Motor neuron (in vitro differentiated cells): ENCODE measurements at regions not wholly inside any gene's neighbourhood (a gene's known extent, or its start where the extent isn't known, plus 50 kb on each side); places are given as distances from the start of the nearest gene placed in this dataset.

Source experiments
- ATAC-seq, 8 experiments: fragments of 200-7000 bp; cut with Tn5 transposase; replicated peaks in 6 of 8; 2 replicates each; pipeline ENCODE4 v1.8.0; 2021; ENCODE audit warnings: mild to moderate bottlenecking in 8 of 8, moderate library complexity in 8 of 8
- H3K27ac ChIP-seq, 2 donors: fragments of 250-450 bp; sonication (Bioruptor Pico); 2 replicates each; pipeline ENCODE4 v1.9.0; 2021; ENCODE audit warnings: antibody characterized with exemption in 2 of 2, mild to moderate bottlenecking in 2 of 2, moderate library complexity in 1 of 2
- H3K4me1 ChIP-seq, 2 donors: fragments of 250-450 bp; sonication (Bioruptor Pico); replicated peaks in 1 of 2; 2 replicates each; pipeline ENCODE4 v1.6.1; 2021; ENCODE audit warnings: antibody characterized with exemption in 2 of 2, mild to moderate bottlenecking in 2 of 2, moderate library complexity in 1 of 2
- H3K4me3 ChIP-seq, 5 donors: fragments of 250-450 bp; sonication (Bioruptor Pico); 2 replicates each; pipeline ENCODE4 v1.9.0; 2021; ENCODE audit warnings: antibody characterized with exemption in 5 of 5, mild to moderate bottlenecking in 5 of 5, moderate library complexity in 4 of 5
- WGBS, 10 experiments: fragments of 450-650 bp; shearing (Covaris generic); methylation state at CpG; one replicate each; pipeline ENCODE4 v1.0.0; 2022; 5-methylcytosine and 5-hydroxymethylcytosine counted together
- in situ Hi-C, 9 experiments: fragments of 400-800 bp; cut with MboI; loops; one replicate each; pipeline ENCODE4 v1.15.0; 2021; ENCODE audit warnings: low sequenced_read_pairs in 9 of 9, low pct_unique_long_range_greater_than_20kb in 2 of 9; ENCODE audit not compliant: unreplicated experiment in 9 of 9

DNA sequence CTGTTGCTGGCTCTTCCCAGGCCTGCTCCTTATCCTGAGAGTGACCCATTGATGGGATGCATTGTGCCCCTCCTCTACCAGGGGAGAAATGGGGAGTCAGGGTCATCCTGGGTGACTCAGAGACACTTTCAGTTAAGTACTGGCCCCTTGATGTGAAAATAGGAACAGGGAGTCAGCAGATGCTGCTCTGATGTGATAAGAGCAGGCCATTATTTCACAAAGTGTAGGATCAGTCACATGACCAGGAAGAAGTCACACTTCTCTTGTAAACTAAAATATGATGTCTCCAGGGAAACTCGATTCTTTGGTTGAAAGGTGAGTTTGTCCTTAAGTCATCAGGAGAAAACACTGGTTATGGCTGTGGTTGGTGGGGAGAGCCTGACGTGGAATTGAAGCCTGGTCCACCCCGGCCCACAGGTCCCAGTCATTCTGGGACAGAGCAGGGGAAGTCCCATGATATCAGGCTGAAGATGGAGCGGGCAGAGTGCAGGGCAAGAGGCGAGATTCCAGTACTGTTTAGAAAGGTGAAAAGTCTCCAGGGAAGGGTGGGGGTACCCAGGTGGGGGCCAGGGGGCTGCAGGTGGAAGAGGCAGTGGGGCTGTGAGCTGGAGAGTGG lies 88.6 kb upstream of the NLRP1 start:
- ATAC-seq, result no peak
- Histone ChIP-seq H3K4me1 (peaks cover 9 to 15% of the 10 kb centered on the region in 2 donors), H3K4me3 (no peak overlapping the region), H3K27ac (no peak overlapping the region)
- WGBS, 10 experiments, result 17 to 93% (median 75%) methylated on average over 1 to 3 of the region's 5 CpGs; no CpG with 5 or more reads in 6 of the 10 experiments
- in situ Hi-C loops, result no loop called here

DNA sequence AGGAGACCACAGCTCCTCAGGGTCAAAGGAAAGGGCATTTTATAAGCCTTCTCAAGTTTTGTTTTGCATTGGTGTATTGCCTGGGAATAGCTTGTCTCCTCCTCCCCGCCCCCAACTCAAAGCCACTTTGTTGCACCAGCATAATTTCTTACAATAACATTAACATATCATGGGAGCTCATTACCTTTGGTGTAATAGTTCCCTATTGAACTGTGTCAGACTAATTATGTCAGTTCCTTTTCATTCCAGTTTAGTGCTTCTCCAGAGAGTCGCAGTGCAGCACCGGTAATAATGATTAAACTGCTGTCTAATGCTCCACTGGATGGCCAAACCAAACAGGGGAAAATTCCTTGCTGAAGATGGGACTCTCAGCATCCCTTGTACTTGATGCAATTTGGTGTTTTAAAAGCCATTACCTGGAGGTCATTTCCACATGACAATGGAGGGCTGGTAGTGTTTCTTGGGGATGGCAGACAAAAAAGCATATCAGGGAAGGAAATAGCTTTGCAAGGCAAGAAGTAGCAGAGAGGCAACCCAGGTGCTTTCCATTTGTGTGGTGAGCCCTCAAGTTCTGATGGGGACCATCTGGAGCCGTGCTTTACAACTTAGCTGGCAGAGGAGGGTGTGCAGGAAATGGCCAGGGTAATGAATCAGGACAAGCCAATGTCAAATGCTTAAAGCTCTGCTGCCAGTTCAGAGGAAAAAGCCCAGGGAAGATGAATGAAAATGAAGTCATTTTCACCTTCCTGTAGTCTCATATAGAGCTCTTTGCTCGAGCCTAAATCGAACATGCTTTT lies 91.5 kb upstream of the NLRP1 start:
- in situ Hi-C loops, result no loop called here
- WGBS, 10 experiments, result 0 to 53% (median 18%) methylated on average over 2 to 6 of the region's 6 CpGs
- peak in 5 of 8 experiments; percentile 33 to 73 (median 62) for ATAC-seq
- no peak overlapping the region for H3K4me3 ChIP-seq
- H3K27ac ChIP-seq, result peak overlapping the region in 1 of 2 donors; percentile 12
- peaks cover 9 to 15% of the 10 kb centered on the region in 2 donors for H3K4me1 ChIP-seq

DNA sequence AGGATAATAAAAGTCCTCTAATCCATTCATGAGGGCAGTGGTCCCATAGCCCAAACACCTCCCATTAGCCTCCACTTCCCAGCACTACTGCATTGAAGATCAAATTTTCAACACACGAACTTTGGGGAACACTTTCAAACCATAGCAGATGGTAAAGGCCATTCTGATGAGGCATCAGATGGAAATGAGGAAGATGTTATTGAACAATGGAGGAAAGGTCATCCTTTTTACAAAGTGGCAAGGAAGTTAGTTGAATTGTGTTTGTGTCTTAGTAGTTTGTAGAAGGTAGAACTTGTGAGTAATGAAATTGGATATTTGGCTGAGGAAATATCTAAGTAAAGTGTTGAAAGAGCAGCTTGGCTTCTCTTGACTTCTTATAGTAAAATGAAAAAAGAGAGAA lies 93.3 kb upstream of the NLRP1 start:
- 0 to 29% (median 0%) methylated on average over 1 of the region's 1 CpG; no CpG with 5 or more reads in 3 of the 10 experiments for WGBS, 10 experiments
- ATAC-seq, result no peak

DNA sequence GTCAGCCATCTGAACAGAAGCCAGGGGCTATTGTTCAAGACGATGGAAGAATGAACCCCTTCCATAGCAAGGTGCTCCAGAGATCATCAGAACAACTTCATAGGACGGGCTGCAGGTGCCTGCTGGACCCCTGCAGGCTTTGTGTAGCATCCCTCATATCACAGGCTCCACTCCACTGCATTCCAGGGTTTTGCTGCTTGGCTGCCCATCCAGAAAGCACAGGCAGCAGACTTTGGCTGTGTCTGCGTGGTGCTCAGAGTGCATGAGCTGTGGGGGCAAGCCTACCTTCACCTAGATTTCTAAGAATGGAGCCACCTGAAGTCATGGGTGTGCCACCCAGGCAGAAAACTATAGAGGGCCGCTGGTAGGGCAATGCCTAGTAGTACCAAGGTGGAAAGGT lies 93.9 kb upstream of the NLRP1 start:
- WGBS, 10 experiments, result 0 to 88% (median 35%) methylated on average over 1 to 3 of the region's 4 CpGs; no CpG with 5 or more reads in 2 of the 10 experiments
- no peak overlapping the region for H3K4me3 ChIP-seq
- H3K27ac ChIP-seq, result no peak overlapping the region
- in situ Hi-C loops, result no loop called here
- peaks cover 11 to 15% of the 10 kb centered on the region in 2 donors for H3K4me1 ChIP-seq
- ATAC-seq, result no peak

More for the DNA sequence above, 93.3 kb upstream of the NLRP1 start:
- peaks cover 9 to 15% of the 10 kb centered on the region in 2 donors for H3K4me1 ChIP-seq
- in situ Hi-C loops, result no loop called here
- no peak overlapping the region for H3K27ac ChIP-seq
- H3K4me3 ChIP-seq, result no peak overlapping the region

DNA sequence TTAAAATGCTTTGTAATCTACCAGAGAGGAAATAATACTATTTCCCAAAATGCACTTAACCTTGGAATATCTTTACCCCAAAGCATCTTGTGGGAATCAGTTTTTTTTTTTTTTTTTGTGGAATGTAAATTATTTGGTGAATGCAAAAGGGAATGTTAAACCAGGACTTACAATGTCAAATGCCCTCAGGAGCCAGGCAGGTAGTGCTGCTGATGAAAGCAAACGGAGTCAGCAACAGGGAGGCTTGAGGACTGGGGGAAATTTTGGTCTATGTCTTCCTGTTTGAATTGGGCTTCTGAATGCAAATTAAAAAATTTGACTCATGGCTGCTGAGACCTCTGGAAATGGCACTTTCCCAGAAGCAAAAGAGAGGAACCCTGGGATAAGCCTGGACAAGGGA lies 96.5 kb upstream of the NLRP1 start:
- Histone ChIP-seq H3K27ac (no peak overlapping the region), H3K4me1 (peaks cover 13 to 17% of the 10 kb centered on the region in 2 donors), H3K4me3 (no peak overlapping the region)
- 0 to 83% (median 48%) methylated on average over 1 of the region's 1 CpG; no CpG with 5 or more reads in 4 of the 10 experiments for WGBS, 10 experiments
- in situ Hi-C loops, result no loop called here
- no peak for ATAC-seq

DNA sequence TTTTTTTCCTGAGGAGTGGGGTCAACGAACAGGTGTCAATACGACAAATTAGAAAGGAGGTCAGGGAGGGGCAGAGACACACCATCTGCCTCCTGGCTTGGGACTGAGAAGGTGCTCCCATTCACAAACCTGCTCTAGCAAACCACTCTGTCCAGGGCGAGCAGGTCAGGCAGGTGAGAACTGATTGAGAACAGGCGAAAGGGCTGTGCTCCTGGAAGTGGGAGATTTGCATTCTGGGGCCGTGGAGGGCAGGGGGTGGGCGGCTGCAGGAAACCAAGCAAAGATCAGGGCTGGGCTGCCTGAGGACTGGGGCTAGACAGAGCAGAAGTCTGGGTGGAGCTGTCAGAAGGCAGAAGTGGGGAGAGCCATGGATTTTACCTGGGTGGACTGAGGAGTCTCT lies 98.9 kb upstream of the NLRP1 start:
- peaks cover 12 to 29% of the 10 kb centered on the region in 2 donors for H3K4me1 ChIP-seq
- no peak overlapping the region for H3K27ac ChIP-seq
- 0 to 88% (median 44%) methylated on average over 1 to 6 of the region's 6 CpGs; no CpG with 5 or more reads in 4 of the 10 experiments for WGBS, 10 experiments
- ATAC-seq, result no peak
- H3K4me3 ChIP-seq, result no peak overlapping the region
- in situ Hi-C loops, result no loop called here

DNA sequence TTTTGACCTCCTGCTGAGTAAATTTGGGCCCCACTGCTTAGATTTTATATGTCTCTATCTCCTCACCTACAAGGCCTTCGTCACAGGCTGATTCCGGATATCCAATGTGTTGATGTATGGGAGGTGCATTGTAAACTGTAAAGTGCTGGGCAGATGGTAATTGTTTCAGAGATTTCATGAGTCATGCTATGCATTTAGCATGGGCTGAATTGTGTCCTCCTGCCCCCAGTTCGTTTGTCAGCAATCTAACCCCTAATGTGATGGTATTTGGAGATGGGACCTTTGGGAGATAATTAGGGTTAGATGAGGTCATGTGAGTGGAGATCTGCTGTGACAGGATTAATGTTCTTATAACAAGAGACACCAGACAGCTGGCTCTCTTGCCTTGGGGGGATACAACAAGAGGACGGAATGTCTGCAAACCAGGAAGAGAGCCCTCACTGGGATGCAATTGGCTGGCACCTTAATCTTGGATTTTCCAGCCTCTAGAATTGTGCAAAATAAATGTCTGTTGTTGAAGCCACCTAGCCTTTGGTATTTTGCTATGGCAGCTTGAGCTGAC lies 101.8 kb upstream of the NLRP1 start:
- ATAC-seq, result peak in 4 of 8 experiments; percentile 47 to 79 (median 76)
- H3K4me3 ChIP-seq, result no peak overlapping the region
- in situ Hi-C loops, result no loop called here
- H3K4me1 ChIP-seq, result peaks cover 12 to 29% of the 10 kb centered on the region in 2 donors
- no peak overlapping the region for H3K27ac ChIP-seq
- WGBS, 10 experiments, result 0 to 83% (median 40%) methylated on average over 1 to 4 of the region's 4 CpGs; no CpG with 5 or more reads in 1 of the 10 experiments

DNA sequence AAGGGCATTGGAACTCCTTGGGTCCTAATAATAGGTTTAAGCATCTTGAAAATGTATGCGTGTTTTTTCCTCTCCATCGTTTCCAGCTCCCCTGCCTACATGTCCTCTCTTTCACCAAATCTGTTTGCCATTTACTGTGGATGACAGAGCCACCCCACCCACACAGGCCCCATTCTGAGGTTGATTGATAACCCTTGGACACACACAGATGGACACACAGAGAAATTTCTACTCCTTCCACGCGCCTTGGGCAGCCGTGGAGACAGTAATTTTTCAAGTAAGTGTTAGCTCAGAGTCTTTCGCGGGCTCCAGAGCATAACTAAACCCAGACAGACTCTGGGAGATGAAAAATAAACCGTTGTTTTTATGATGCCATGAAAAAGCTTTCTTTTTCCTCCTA lies 103.3 kb upstream of the NLRP1 start:
- peak in 4 of 8 experiments; percentile 36 to 78 (median 64) for ATAC-seq
- 0 to 91% (median 55%) methylated on average over 1 to 5 of the region's 8 CpGs; no CpG with 5 or more reads in 2 of the 10 experiments for WGBS, 10 experiments
- peaks cover 12 to 29% of the 10 kb centered on the region in 2 donors for H3K4me1 ChIP-seq
- no peak overlapping the region for H3K4me3 ChIP-seq
- in situ Hi-C loops, result no loop called here
- no peak overlapping the region for H3K27ac ChIP-seq

DNA sequence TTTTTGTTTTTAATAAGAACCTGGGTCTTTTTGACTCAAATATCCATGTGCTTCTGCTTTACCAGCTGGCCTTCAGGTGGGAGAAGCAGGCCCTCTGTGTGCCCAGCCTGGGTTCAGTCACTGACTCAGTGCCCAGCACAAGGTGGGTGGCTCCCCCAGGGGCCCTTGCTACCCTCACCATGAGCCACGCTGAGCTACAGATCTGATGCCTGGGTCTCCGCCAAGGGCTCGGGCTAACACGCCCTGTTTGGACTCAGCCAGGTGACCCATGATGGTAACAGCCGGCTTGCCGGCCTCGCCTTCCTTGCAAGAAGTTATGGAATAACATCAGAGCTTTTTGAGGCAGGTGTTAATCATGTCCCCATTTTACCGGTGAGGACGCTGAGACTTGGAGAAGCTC lies 109.5 kb upstream of the NLRP1 start:
- no peak for ATAC-seq
- H3K27ac ChIP-seq, result no peak overlapping the region
- H3K4me1 ChIP-seq, result peaks cover 7 to 26% of the 10 kb centered on the region in 2 donors
- in situ Hi-C loops, result no loop called here
- WGBS, 10 experiments, result 50 to 97% methylated on average over 2 to 6 of the region's 9 CpGs; no CpG with 5 or more reads in 8 of the 10 experiments
- no peak overlapping the region for H3K4me3 ChIP-seq

DNA sequence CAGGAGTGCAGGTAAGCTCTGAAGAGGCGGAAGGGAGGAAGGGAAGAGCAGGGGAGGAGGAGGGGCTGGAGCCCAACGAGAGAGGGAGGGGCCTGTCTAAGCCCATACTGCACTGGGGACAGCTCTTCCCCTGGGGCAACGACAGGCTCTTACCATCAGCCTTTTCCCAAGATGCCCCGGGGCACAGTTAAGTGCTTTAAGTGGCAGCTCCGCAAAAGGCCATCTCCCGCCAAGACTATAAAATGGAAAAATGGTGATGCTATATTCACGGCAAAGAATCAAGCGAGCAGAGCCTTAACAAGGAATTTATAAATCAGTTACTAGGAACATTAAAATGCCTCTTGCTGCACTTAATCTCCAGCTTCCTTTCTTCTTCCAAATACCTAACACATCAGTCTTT lies 110.2 kb upstream of the NLRP1 start:
- ATAC-seq, result peak in 6 of 8 experiments; percentile 25 to 100 (median 98)
- 0 to 40% (median 20%) methylated on average over 1 to 7 of the region's 8 CpGs; no CpG with 5 or more reads in 3 of the 10 experiments for WGBS, 10 experiments
- Histone ChIP-seq H3K4me1 (peaks cover 10 to 27% of the 10 kb centered on the region in 2 donors), H3K4me3 (no peak overlapping the region), H3K27ac (peak overlapping the region in 1 of 2 donors; percentile 30)
- in situ Hi-C loops, result no loop called here

DNA sequence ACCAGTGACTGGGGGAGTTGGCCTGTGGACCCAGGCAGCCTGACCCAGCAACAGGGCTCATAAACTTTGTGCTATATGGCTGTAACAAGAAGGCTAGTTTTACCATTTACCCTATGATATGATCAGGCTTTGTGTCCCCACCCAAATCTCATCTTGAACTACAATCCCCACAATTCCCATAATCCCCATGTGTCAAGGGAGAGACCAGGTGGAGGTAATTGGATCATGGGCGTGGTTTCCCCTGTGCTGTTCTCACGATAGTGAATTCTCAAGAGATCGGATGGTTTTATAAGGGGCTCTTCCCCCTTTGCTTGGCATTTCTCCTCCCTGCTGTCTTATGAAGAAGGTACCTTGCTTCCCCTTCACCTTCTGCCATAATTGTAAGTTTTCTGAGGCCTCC lies 111.2 kb upstream of the NLRP1 start:
- Histone ChIP-seq H3K4me1 (peaks cover 19 to 36% of the 10 kb centered on the region in 2 donors), H3K4me3 (no peak overlapping the region), H3K27ac (peak overlapping the region in 1 of 2 donors; percentile 40)
- in situ Hi-C loops, result no loop called here
- 6 to 100% (median 85%) methylated on average over 1 to 3 of the region's 3 CpGs; no CpG with 5 or more reads in 4 of the 10 experiments for WGBS, 10 experiments
- no peak for ATAC-seq

DNA sequence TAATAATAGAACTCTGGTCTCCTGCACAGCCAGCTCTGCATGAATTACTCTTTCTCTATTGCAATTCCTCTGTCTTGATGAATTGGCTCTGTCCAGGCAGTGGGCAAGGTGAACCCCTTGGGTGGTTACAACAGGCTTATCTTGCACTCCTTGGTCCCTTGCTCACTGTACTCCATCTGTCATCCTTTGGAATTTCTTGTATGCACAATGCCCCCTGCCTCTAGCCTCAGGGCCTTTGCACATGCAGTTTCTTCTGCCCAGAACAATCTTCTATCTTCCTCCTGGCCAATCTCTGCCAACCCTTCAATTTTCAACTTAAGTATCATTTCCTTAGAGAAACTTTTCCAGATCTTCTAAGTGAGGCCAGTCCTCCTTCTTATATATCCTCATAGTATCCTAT lies 114.7 kb upstream of the NLRP1 start:
- ATAC-seq, result no peak
- H3K4me3 ChIP-seq, result no peak overlapping the region
- in situ Hi-C loops, result no loop called here
- no peak overlapping the region for H3K27ac ChIP-seq
- peaks cover 22 to 38% of the 10 kb centered on the region in 2 donors for H3K4me1 ChIP-seq

DNA sequence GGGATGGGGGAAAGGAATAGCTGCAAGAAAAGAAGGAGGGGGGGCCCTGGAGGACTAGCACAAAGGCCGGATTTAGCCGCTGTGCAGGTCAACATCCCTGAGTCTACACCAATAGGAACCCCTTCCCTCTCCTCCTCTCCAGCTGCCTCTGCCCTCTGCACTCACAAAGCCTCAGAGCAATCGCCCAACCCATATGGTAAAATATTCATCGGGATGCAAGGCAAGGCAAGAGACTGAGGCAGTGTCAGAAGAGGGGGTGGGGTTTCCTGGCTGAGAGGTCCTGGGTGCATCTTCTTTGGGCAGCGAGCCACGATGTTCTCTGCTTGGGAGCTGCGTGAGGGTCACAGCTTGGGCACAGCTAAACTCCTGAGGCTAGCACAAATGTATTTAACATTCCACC lies 115.5 kb upstream of the NLRP1 start:
- Histone ChIP-seq H3K4me3 (no peak overlapping the region), H3K4me1 (peaks cover 16 to 31% of the 10 kb centered on the region in 2 donors), H3K27ac (peak overlapping the region in 1 of 2 donors; percentile 14)
- in situ Hi-C loops, result loop anchor here in 3 of 9 experiments (10.0 to 25.0 kb wide), 3 partner anchors 113 to 712 kb away; partner anchors contain the start of gene NLRP1 (in 2 of the 3)
- peak in 7 of 8 experiments; percentile 10 to 87 (median 69) for ATAC-seq
- WGBS, 10 experiments, result 0 to 30% (median 0%) methylated on average over 1 to 2 of the region's 7 CpGs; no CpG with 5 or more reads in 6 of the 10 experiments
